H1 (cell line): ENCODE measurements at regions not wholly inside any gene's neighbourhood (a gene's known extent, or its start where the extent isn't known, plus 50 kb on each side); places are given as distances from the start of the nearest gene placed in this dataset.

ENCODE experiments used
- CTCF ChIA-PET: fragments of 300-600 bp; sonication (Branson Sonifier 250); formaldehyde crosslinking; loops from one replicate; lab custom pipeline; 2021; ENCODE audit not compliant: partially characterized antibody; lab: Charles Lee
- POLR2A ChIA-PET: fragments of 300-600 bp; sonication (Branson Sonifier 250); formaldehyde crosslinking; loops from one replicate; lab custom pipeline; 2021; ENCODE audit warnings: inconsistent platforms; ENCODE audit not compliant: partially characterized antibody; lab: Charles Lee
- DNase-seq, 2 experiments: peaks; one replicate each; pipeline versions ENCODE4 v3.0.0 to v3.0.0-alpha.2; 2010 to 2022; ENCODE audit warnings: low spot score in 2 of 2, low read depth in 1 of 2, mixed read lengths in 1 of 2
- FAIRE-seq: peaks from 2 replicates; lab custom pipeline; 2011; peaks lifted over from hg19 to GRCh38; lab: Jason Lieb, UNC
- H2AFZ ChIP-seq: 2 replicates; pipeline ENCODE4 v1.8.1; 2012; ENCODE audit warnings: low read length, inconsistent platforms
- H2AK5ac ChIP-seq: 2 replicates; pipeline ENCODE4 v1.6.1; 2013; ENCODE audit warnings: low read depth, low read length
- H2BK120ac ChIP-seq: replicated peaks from 2 replicates; pipeline ENCODE3; 2013; ENCODE audit warnings: low read depth, low read length, inconsistent platforms
- H2BK12ac ChIP-seq: 2 replicates; pipeline ENCODE4 v1.6.1; 2013; ENCODE audit warnings: low read depth, low read length
- H2BK15ac ChIP-seq: 2 replicates; pipeline ENCODE4 v1.6.1; 2013; ENCODE audit warnings: low read length
- H2BK20ac ChIP-seq: 2 replicates; pipeline ENCODE4 v1.6.1; 2013; ENCODE audit warnings: low read length
- H2BK5ac ChIP-seq: 2 replicates; pipeline ENCODE4 v1.6.1; 2013; ENCODE audit warnings: low read depth, low read length
- H3K14ac ChIP-seq: 2 replicates; pipeline ENCODE4 v1.6.1; 2013; ENCODE audit warnings: inconsistent platforms; ENCODE audit not compliant: insufficient read length
- H3K18ac ChIP-seq: 2 replicates; pipeline ENCODE4 v1.6.1; 2013; ENCODE audit warnings: low read length; ENCODE audit errors: extremely low read depth
- H3K23ac ChIP-seq: 2 replicates; pipeline ENCODE4 v1.6.1; 2013; ENCODE audit warnings: inconsistent platforms; ENCODE audit not compliant: insufficient read length
- H3K23me2 ChIP-seq: 2 replicates; pipeline ENCODE4 v1.6.1; 2013; ENCODE audit warnings: low read depth, low read length
- H3K27ac ChIP-seq: 2 replicates; pipeline ENCODE4 v1.6.1; 2011; ENCODE audit warnings: low read depth, low read length, inconsistent platforms
- H3K27me3 ChIP-seq, 4 experiments: replicated peaks in 1 of 4; 1 replicate in 1 of 4; 2 replicates in 3 of 4; pipeline versions ENCODE4 v1.6.1 to v1.8.1; 2011 to 2013; ENCODE audit warnings: low read length in 3 of 4, mild to moderate bottlenecking in 3 of 4, inconsistent platforms in 2 of 4, mixed read lengths in 2 of 4, moderate library complexity in 1 of 4; ENCODE audit not compliant: control insufficient read depth in 3 of 4, insufficient read depth in 3 of 4; ENCODE audit errors: extremely low read depth in 1 of 4
- H3K36me3 ChIP-seq, 4 experiments: 2 replicates each; pipeline versions ENCODE4 v1.6.1 to v1.8.1; 2011 to 2013; ENCODE audit warnings: mild to moderate bottlenecking in 4 of 4, low read length in 3 of 4, moderate library complexity in 2 of 4, control low read depth in 1 of 4, inconsistent platforms in 1 of 4; ENCODE audit not compliant: insufficient read depth in 4 of 4, control insufficient read depth in 2 of 4
- H3K4ac ChIP-seq: replicated peaks from 2 replicates; pipeline ENCODE3; 2013; ENCODE audit warnings: low read length, low read depth, mixed read lengths, inconsistent platforms; ENCODE audit not compliant: insufficient read length
- H3K4me1 ChIP-seq, 4 experiments: replicated peaks in 1 of 4; 1 replicate in 1 of 4; 2 replicates in 3 of 4; pipeline versions ENCODE4 v1.6.1 to v1.8.1; 2011 to 2013; ENCODE audit warnings: low read length in 3 of 4, inconsistent platforms in 2 of 4, mixed read lengths in 1 of 4; ENCODE audit not compliant: insufficient read depth in 4 of 4, control insufficient read depth in 3 of 4
- H3K4me2 ChIP-seq, 2 experiments: 2 replicates each; pipeline versions ENCODE4 v1.6.1 to v1.8.1; 2011 to 2013; ENCODE audit warnings: low read depth in 2 of 2, low read length in 2 of 2, control low read depth in 1 of 2, inconsistent platforms in 1 of 2, mild to moderate bottlenecking in 1 of 2; ENCODE audit not compliant: insufficient read depth in 1 of 2
- H3K4me3 ChIP-seq, 4 experiments: fragments of 200-600, 300-600 bp in 1 of 4; sonication (generic), shearing (Covaris generic), sonication (Bioruptor Twin) in 1 of 4; 2 replicates each; pipeline versions ENCODE4 v1.5.1 to v1.8.1; 2011 to 2016; ENCODE audit warnings: low read length in 4 of 4, low read depth in 3 of 4, control low read depth in 2 of 4, inconsistent platforms in 2 of 4, mild to moderate bottlenecking in 2 of 4, mixed read lengths in 1 of 4, moderate library complexity in 1 of 4; ENCODE audit not compliant: insufficient read depth in 2 of 4; ENCODE audit errors: extremely low read depth in 1 of 4
- H3K56ac ChIP-seq: replicated peaks from 2 replicates; pipeline ENCODE3; 2013; ENCODE audit warnings: low read depth, mild to moderate bottlenecking, mixed read lengths, low read length, inconsistent platforms; ENCODE audit not compliant: insufficient read length
- H3K79me1 ChIP-seq: 2 replicates; pipeline ENCODE4 v1.6.1; 2013; ENCODE audit warnings: low read depth, low read length, control low read depth
- H3K79me2 ChIP-seq, 2 experiments: 2 replicates each; pipeline versions ENCODE4 v1.6.1 to v1.8.1; 2012 to 2013; ENCODE audit warnings: low read length in 2 of 2, mild to moderate bottlenecking in 2 of 2, inconsistent platforms in 1 of 2; ENCODE audit not compliant: insufficient read depth in 2 of 2, control insufficient read depth in 1 of 2
- H3K9ac ChIP-seq, 4 experiments: replicated peaks in 1 of 4; 1 replicate in 1 of 4; 2 replicates in 3 of 4; pipeline versions ENCODE4 v1.6.1 to v1.8.1; 2011 to 2013; ENCODE audit warnings: low read depth in 3 of 4, low read length in 3 of 4, control low read depth in 2 of 4, mild to moderate bottlenecking in 2 of 4, moderate library complexity in 2 of 4, inconsistent platforms in 1 of 4; ENCODE audit errors: extremely low read depth in 1 of 4
- H3K9me3 ChIP-seq, 2 experiments: 2 replicates each; pipeline versions ENCODE4 v1.6.1 to v1.8.1; 2012 to 2013; ENCODE audit warnings: mild to moderate bottlenecking in 2 of 2, moderate library complexity in 2 of 2, control low read depth in 1 of 2, inconsistent platforms in 1 of 2, low read depth in 1 of 2, low read length in 1 of 2, mixed read lengths in 1 of 2; ENCODE audit not compliant: insufficient read depth in 2 of 2
- H4K20me1 ChIP-seq, 2 experiments: replicated peaks in 1 of 2; 2 replicates each; pipeline versions ENCODE3 to v1.8.1; 2011 to 2013; ENCODE audit warnings: inconsistent platforms in 2 of 2, low read length in 2 of 2, mild to moderate bottlenecking in 1 of 2; ENCODE audit not compliant: insufficient read depth in 2 of 2, control insufficient read depth in 1 of 2
- H4K5ac ChIP-seq: 2 replicates; pipeline ENCODE4 v1.6.1; 2013; ENCODE audit warnings: low read length, low read depth, mixed read lengths, inconsistent platforms; ENCODE audit not compliant: insufficient read length
- H4K8ac ChIP-seq: 2 replicates; pipeline ENCODE4 v1.8.0; 2013; ENCODE audit warnings: mild to moderate bottlenecking, moderate library complexity, low read length, inconsistent platforms; ENCODE audit not compliant: insufficient read depth; ENCODE audit errors: extremely low read depth
- H4K91ac ChIP-seq: replicated peaks from 2 replicates; pipeline ENCODE3; 2013; ENCODE audit warnings: low read length, mixed read lengths, inconsistent platforms; ENCODE audit not compliant: insufficient read length
- BCL11A ChIP-seq, 2 experiments: IDR thresholded peaks; one replicate each; pipeline ENCODE4 v1.6.1; 2011; ENCODE audit warnings: low read depth in 2 of 2, low read length in 2 of 2, mild to moderate bottlenecking in 2 of 2
- EGR1 ChIP-seq: IDR thresholded peaks from 2 replicates; pipeline ENCODE4 v1.6.1; 2011; ENCODE audit warnings: low read depth, low read length, borderline replicate concordance
- HDAC6 ChIP-seq: IDR thresholded peaks from one replicate; pipeline ENCODE4 v1.7.1; 2012; ENCODE audit warnings: low read depth, mild to moderate bottlenecking, inconsistent platforms, low read length, moderate library complexity
- NANOG ChIP-seq: IDR thresholded peaks from 2 replicates; pipeline ENCODE4 v1.6.1; 2011; ENCODE audit warnings: low read length, low read depth, mild to moderate bottlenecking, inconsistent platforms; ENCODE audit not compliant: insufficient read depth, poor library complexity, severe bottlenecking
- SP2 ChIP-seq: IDR thresholded peaks from 2 replicates; pipeline ENCODE4 v1.6.1; 2012; ENCODE audit warnings: mild to moderate bottlenecking, low read length, inconsistent platforms
- TAF7 ChIP-seq: optimal IDR thresholded peaks from 2 replicates; pipeline ENCODE3; 2011; ENCODE audit warnings: low read depth, mild to moderate bottlenecking, inconsistent platforms, low read length, moderate library complexity, borderline replicate concordance
- WGBS, 2 experiments: shearing (Covaris generic) in 1 of 2; methylation state at CpG; one replicate each; pipeline versions ENCODE4 v1.1.6 to v1.1.7; 2013 to 2015; ENCODE audit warnings: low lambda C conversion rate in 2 of 2, mixed read lengths in 2 of 2, inconsistent platforms in 1 of 2, low coverage in 1 of 2, missing lambda C conversion rate in 1 of 2; ENCODE audit not compliant: insufficient replicate concordance in 2 of 2, insufficient coverage in 1 of 2, insufficient read length in 1 of 2; ENCODE audit errors: extremely low coverage in 1 of 2, missing lambda C conversion rate in 1 of 2; 5-methylcytosine and 5-hydroxymethylcytosine counted together

DNA sequence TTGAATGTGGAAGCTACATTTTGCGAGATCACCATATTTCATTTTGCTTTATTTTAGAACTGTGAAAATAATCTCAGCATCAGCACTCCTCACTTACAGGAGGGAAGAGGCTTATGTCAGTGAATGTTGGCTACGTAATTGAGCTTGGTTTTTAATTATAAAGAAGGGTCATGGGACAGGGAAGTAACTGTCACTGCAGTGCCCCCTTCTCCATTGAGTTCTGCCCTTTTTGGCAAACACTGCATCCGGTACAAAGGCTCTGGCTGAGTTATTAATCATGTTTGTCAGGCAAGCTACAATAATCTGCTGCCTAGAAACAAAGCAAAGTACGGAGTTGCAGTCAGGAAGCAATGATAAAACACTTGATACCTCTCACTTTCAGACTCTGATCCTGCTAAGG, 546.7 kb downstream of the SNAPC1 start:
- DNase-seq (no peak), FAIRE-seq (no peak)
- no peak overlapping the region for H3K4ac ChIP-seq
- H3K23me2 ChIP-seq = no peaks in the 10 kb centered on the region
- ChIA-PET CTCF (interaction anchor here (1.1 kb wide), 2 partner anchors 14 to 28 kb away, joined by 3 read pairs; no protein-coding TSS in a partner anchor), POLR2A (no interaction called here)
- no peak overlapping the region for H4K91ac ChIP-seq
- no peaks in the 10 kb centered on the region for H4K20me1 ChIP-seq
- no peak overlapping the region for H4K8ac ChIP-seq
- H2BK5ac ChIP-seq = no peak overlapping the region
- H3K9ac ChIP-seq = no peak overlapping the region
- H3K27me3 ChIP-seq = no peaks in the 10 kb centered on the region
- no peak overlapping the region for H3K56ac ChIP-seq
- no peak overlapping the region for H2BK20ac ChIP-seq
- no peak overlapping the region for H3K4me2 ChIP-seq
- no peak overlapping the region for H3K18ac ChIP-seq
- no peak overlapping the region for H3K14ac ChIP-seq
- no peaks in the 10 kb centered on the region for H3K9me3 ChIP-seq
- peaks cover 2 to 6% (median 2%) of the 10 kb centered on the region in 4 experiments; a peak in 4 of 7 replicates for H3K4me1 ChIP-seq
- H3K36me3 ChIP-seq = no peaks in the 10 kb centered on the region
- no peak overlapping the region for H2BK15ac ChIP-seq
- no peak overlapping the region for H2BK120ac ChIP-seq
- 98% methylated on average over 4 of the region's 4 CpGs; no CpG with 5 or more reads in 1 of the 2 experiments for WGBS, 2 experiments
- H3K27ac ChIP-seq = no peak overlapping the region
- H3K79me2 ChIP-seq = no peaks in the 10 kb centered on the region
- no peak overlapping the region for H4K5ac ChIP-seq
- H2BK12ac ChIP-seq = no peak overlapping the region
- no peak overlapping the region for H2AK5ac ChIP-seq
- H3K79me1 ChIP-seq = no peaks in the 10 kb centered on the region
- TF ChIP-seq TAF7 (no peak), NANOG (no peak), EGR1 (no peak), BCL11A (IDR thresholded peaks at IDR 0.05; ENCODE audit: low read depth in 2 of 2, low read length in 2 of 2) (no peak), HDAC6 (no peak), SP2 (no peak)
- TF ChIP-seq, all 59 proteins: peak for 0
- Histone ChIP-seq H3K4me3 (no peak overlapping the region), H2AFZ (no peak overlapping the region), H3K23ac (no peak overlapping the region)
